ENCODE measurements at regions not wholly inside any gene's neighbourhood (a gene's known extent, or its start where the extent isn't known, plus 50 kb on each side); places are given as distances from the start of the nearest gene placed in this dataset.

- Mint-ChIP-seq H3K27me3 (peaks cover 8% of the 10 kb centered on the region), H3K9me3 (no peaks in the 10 kb centered on the region), H3K27ac (no peak overlapping the region), H3K4me3 (no peak overlapping the region), H3K4me1 (no peaks in the 10 kb centered on the region), H3K36me3 (ENCODE audit: low read depth) (no peaks in the 10 kb centered on the region)
- CTCF ChIA-PET, result no interaction called here
- POLR2A ChIA-PET, result no interaction called here
- no peak for DNase-seq
These were observed 140.6 kb upstream of the ARX start for GRCh38 chrX:25156323-25156722.

DNA sequence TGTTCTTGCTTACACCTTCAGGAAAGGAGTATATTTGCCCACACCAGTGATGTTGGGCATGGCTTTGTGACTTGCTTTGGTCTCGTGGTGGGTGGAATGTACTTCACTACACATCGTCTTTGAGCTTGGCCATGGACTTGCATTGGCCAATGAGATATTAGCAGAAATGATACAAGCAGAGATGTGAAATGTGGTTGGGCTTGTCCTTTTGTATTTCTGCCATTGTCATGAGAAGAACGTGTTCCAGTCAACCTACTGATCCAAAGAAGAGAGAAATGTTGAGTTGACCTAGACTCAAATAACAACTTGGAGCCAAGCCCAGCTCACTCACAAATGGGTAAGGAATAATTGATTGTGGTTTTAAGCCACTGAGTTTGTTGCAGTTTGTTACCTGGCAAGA, 138.4 kb upstream of the ARX start:
- H3K4me3 Mint-ChIP-seq, result no peak overlapping the region
- ChIA-PET POLR2A (no interaction called here), CTCF (no interaction called here)
- peaks cover 8% of the 10 kb centered on the region for H3K27me3 Mint-ChIP-seq
- H3K4me1 Mint-ChIP-seq, result no peaks in the 10 kb centered on the region
- H3K27ac Mint-ChIP-seq, result no peak overlapping the region
- H3K36me3 Mint-ChIP-seq (ENCODE audit: low read depth), result no peaks in the 10 kb centered on the region
- no peak for DNase-seq
- no peaks in the 10 kb centered on the region for H3K9me3 Mint-ChIP-seq

- CTCF ChIA-PET, result interaction anchor here (1.0 kb wide), 1 partner anchor 12 kb away, joined by 3 read pairs; no protein-coding TSS in a partner anchor
- H3K36me3 Mint-ChIP-seq (ENCODE audit: low read depth), result no peaks in the 10 kb centered on the region
- H3K27me3 Mint-ChIP-seq, result peaks cover 5% of the 10 kb centered on the region
- H3K27ac Mint-ChIP-seq, result no peak overlapping the region
- H3K4me3 Mint-ChIP-seq, result no peak overlapping the region
- H3K4me1 Mint-ChIP-seq, result no peaks in the 10 kb centered on the region
- H3K9me3 Mint-ChIP-seq, result no peaks in the 10 kb centered on the region
- DNase-seq, result no peak
- POLR2A ChIA-PET, result no interaction called here
These were observed 136.0 kb upstream of the ARX start for GRCh38 chrX:25151749-25152148.

DNA sequence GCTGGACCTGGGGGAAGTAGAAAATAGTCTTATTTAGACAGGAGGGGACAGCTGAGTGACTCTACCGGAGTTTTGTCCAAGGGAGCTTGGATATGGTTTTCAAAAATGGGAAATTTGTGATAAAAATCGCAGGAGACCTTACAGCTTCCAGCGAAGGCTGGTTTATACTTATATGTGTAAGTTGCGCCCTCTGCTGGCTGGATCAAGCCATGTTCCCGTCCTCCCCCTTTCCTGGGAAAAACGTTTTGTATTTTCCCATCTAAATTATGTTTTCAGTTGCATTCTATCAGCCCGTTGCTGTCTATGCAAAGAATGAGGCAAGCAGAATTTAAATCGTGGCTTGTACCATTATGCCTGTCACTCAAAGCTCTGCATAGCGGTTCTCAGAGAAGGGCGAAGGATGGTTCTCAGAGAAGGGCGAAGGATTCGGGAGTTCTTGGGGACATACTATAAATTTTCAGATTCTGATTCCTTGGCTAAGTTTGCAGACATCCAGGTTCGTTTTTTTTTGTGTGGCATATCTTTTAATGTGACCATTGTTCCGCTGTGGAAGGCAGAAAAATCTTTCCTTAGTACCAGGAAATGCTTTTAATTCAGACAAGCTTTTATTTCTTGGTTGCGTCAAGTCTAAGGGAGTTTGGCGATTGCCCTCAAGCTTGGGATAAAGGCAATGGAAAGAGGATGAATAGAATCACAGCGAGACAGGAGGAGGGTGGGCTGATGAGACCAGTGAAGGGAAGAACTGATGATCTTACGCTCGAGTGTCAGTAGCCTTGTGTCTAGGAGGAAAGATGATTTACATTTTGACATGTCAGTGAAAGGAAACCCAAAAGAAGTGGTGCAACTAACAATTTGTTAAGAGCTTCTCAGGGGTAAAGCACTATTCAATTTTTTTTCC, 128.5 kb upstream of the ARX start:
- POLR2A ChIA-PET, result no interaction called here

DNA sequence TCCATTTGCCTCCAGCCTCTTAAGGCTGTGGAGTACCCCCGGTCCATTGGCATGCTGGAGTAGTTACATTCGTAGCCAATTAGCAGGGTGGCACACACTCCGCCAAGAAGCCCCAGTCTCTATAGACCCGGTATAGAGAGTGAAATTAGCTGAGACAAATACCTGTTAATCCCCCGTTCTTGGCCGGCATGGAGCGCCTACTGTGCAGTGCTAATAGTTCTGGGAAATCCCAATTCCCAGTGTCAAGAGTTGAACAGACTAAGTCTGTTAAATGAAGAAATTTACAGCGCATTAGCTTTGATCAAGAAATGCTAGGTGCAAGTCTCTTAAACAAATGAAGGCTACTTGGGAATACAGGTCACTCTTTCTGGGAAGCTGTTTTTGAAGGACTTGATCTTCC, 127.8 kb upstream of the ARX start:
- Mint-ChIP-seq H3K36me3 (ENCODE audit: low read depth) (no peaks in the 10 kb centered on the region), H3K4me3 (no peak overlapping the region), H3K27ac (no peak overlapping the region), H3K4me1 (no peaks in the 10 kb centered on the region), H3K27me3 (peaks cover 24% of the 10 kb centered on the region), H3K9me3 (no peaks in the 10 kb centered on the region)
- no peak for DNase-seq
- ChIA-PET POLR2A (no interaction called here), CTCF (interaction anchor here (1.1 to 1.3 kb wide), 2 partner anchors 115 to 304 kb away, joined by 3 read pairs; no protein-coding TSS in a partner anchor)

More for the DNA sequence above, 128.5 kb upstream of the ARX start:
- no peaks in the 10 kb centered on the region for H3K9me3 Mint-ChIP-seq
- CTCF ChIA-PET, result interaction anchor here (0.6 to 1.3 kb wide), 3 partner anchors 116 to 774 kb away, joined by 3 read pairs; no protein-coding TSS in a partner anchor
- H3K27me3 Mint-ChIP-seq, result peaks cover 22% of the 10 kb centered on the region
- H3K27ac Mint-ChIP-seq, result no peak overlapping the region
- peak; percentile 33 for DNase-seq
- no peaks in the 10 kb centered on the region for H3K4me1 Mint-ChIP-seq
- H3K36me3 Mint-ChIP-seq (ENCODE audit: low read depth), result no peaks in the 10 kb centered on the region
- H3K4me3 Mint-ChIP-seq, result no peak overlapping the region

GRCh38 chrX:25141684-25142083, 125.9 kb upstream of the ARX start:
- no peak for DNase-seq

DNA sequence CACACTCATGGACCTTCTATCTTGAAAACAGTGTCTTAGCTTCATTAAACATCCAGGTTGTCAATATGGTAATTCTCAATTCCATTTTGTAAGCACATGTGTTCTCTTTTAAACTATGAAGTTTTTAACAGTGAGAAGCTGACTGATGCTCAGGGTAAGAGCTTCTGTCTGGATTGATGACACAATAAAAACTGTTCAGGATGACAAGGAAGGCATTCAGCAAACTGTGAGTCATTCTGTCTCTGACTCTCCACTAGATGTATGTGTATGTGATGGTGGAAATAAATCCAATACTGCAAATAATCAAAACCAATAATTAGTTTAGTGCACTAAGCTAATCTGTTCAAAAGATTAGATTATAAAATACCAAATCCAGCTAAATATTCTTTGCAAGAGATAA, 115.3 kb upstream of the ARX start:
- POLR2A ChIA-PET, result no interaction called here
- no peak for DNase-seq
- Mint-ChIP-seq H3K36me3 (ENCODE audit: low read depth) (no peaks in the 10 kb centered on the region), H3K27ac (no peak overlapping the region), H3K4me1 (no peaks in the 10 kb centered on the region), H3K27me3 (peaks cover 12% of the 10 kb centered on the region), H3K9me3 (no peaks in the 10 kb centered on the region), H3K4me3 (no peak overlapping the region)
- CTCF ChIA-PET, result no interaction called here

More at GRCh38 chrX:25141684-25142083, 125.9 kb upstream of the ARX start:
- H3K27ac Mint-ChIP-seq, result no peak overlapping the region
- ChIA-PET CTCF (no interaction called here), POLR2A (no interaction called here)
- H3K4me3 Mint-ChIP-seq, result no peak overlapping the region
- H3K4me1 Mint-ChIP-seq, result no peaks in the 10 kb centered on the region
- H3K9me3 Mint-ChIP-seq, result no peaks in the 10 kb centered on the region
- no peaks in the 10 kb centered on the region for H3K36me3 Mint-ChIP-seq (ENCODE audit: low read depth)
- H3K27me3 Mint-ChIP-seq, result peaks cover 23% of the 10 kb centered on the region

GRCh38 chrX:25130619-25131018, 114.9 kb upstream of the ARX start:
- H3K36me3 Mint-ChIP-seq (ENCODE audit: low read depth), result no peaks in the 10 kb centered on the region
- H3K27me3 Mint-ChIP-seq, result peaks cover 11% of the 10 kb centered on the region
- no peaks in the 10 kb centered on the region for H3K9me3 Mint-ChIP-seq
- no peak for DNase-seq
- CTCF ChIA-PET, result no interaction called here
- no peak overlapping the region for H3K4me3 Mint-ChIP-seq
- H3K27ac Mint-ChIP-seq, result no peak overlapping the region
- POLR2A ChIA-PET, result no interaction called here
- no peaks in the 10 kb centered on the region for H3K4me1 Mint-ChIP-seq

DNA sequence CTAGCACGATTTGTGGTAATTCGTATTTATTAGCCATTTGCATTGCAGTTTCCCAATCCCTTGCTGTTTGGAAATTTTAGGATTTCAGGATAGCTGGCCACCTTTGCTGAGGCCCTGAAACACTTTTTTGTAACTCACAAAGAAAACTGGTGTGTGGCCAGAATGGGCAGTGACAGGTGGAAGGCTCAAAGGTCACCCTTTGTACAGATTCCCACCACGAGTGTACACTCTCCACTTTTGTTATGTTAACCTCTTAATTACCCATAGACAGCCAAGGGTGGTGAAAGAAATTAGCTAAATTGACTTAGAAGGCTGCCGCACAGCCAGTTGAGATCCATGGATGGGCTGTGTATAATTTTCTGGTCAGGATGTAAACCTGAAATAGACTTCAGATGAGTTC, 109.7 kb upstream of the ARX start:
- ChIA-PET POLR2A (no interaction called here), CTCF (no interaction called here)
- H3K36me3 Mint-ChIP-seq (ENCODE audit: low read depth), result no peaks in the 10 kb centered on the region

GRCh38 chrX:25124391-25124790, 108.6 kb upstream of the ARX start:
- H3K4me3 Mint-ChIP-seq, result no peak overlapping the region
- ChIA-PET CTCF (no interaction called here), POLR2A (no interaction called here)
- H3K27ac Mint-ChIP-seq, result no peak overlapping the region
- H3K4me1 Mint-ChIP-seq, result no peaks in the 10 kb centered on the region
- H3K27me3 Mint-ChIP-seq, result peaks cover 8% of the 10 kb centered on the region
- no peak for DNase-seq
- H3K9me3 Mint-ChIP-seq, result no peaks in the 10 kb centered on the region
- H3K36me3 Mint-ChIP-seq (ENCODE audit: low read depth), result no peaks in the 10 kb centered on the region

More for the DNA sequence above, 109.7 kb upstream of the ARX start:
- peaks cover 8% of the 10 kb centered on the region for H3K27me3 Mint-ChIP-seq
- no peak for DNase-seq
- H3K4me1 Mint-ChIP-seq, result no peaks in the 10 kb centered on the region
- H3K4me3 Mint-ChIP-seq, result no peak overlapping the region
- no peaks in the 10 kb centered on the region for H3K9me3 Mint-ChIP-seq
- H3K27ac Mint-ChIP-seq, result no peak overlapping the region

DNA sequence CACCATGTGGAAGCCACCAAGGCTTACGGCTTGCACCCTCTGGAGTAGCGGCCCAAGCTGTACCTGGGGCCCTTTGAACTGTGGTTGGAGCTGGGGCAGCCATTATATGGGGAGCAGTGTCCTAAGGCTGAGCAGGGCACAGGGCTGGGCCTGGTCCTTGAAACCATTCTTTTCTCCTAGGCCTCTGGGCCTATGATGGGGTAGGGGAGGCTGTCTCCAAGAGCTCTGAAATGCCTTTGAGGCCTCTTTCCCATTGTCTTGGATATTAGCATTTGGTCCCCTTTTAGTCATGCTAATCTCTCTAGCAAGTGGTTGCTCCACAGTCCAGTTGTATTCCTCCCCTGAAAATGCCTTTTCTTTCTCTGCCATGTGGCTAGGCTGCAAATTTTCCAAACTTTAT, 96.4 kb upstream of the ARX start:
- Mint-ChIP-seq H3K27ac (no peak overlapping the region), H3K4me1 (no peaks in the 10 kb centered on the region), H3K4me3 (no peak overlapping the region), H3K36me3 (ENCODE audit: low read depth) (no peaks in the 10 kb centered on the region), H3K27me3 (no peaks in the 10 kb centered on the region), H3K9me3 (no peaks in the 10 kb centered on the region)
- no peak for DNase-seq
- ChIA-PET CTCF (no interaction called here), POLR2A (no interaction called here)

DNA sequence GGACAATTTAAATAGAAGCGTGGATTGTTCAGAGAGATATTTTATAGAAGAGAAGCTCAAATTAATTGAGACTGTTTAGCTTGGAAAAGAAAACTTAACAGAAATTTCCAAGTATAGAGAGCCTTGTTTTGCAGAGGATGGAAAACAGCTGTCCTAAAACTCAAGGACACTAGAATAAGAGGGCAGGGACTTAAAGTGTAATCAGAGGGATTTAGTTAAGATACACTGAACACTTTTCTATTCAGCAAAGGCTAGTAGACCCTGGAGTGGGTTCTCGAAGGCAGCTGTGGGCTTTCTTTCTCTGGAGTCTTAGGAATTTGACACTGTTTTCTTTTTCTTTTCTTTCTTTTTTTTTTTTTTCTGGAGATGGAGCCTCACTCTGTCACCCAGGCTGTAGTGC, 92.7 kb upstream of the ARX start:
- CTCF ChIA-PET, result no interaction called here
- Mint-ChIP-seq H3K27ac (no peak overlapping the region), H3K4me3 (no peak overlapping the region), H3K9me3 (no peaks in the 10 kb centered on the region), H3K27me3 (no peaks in the 10 kb centered on the region), H3K4me1 (no peaks in the 10 kb centered on the region), H3K36me3 (ENCODE audit: low read depth) (no peaks in the 10 kb centered on the region)
- no peak for DNase-seq
- POLR2A ChIA-PET, result no interaction called here

DNA sequence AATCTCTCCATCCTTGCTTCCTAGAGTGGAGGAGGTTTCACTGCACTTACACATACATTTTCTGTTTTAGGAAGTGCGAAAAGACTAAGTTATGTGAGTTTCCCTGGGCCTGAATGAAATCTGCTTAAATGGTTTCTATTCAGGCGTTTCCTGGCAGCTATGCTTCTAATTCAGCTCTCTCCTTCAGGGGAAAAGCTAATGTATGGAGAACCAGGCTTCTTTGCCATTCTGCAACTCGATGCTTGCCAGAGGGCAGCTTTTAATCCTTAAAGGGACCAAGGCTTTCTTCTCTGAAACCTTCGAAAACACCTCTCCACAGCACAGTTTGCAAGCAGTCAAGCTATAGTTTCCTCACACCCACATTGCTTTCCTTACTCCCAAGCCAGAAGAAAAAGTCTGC, 89.5 kb upstream of the ARX start:
- ChIA-PET POLR2A (no interaction called here), CTCF (no interaction called here)
- peaks cover 2% of the 10 kb centered on the region for H3K27me3 Mint-ChIP-seq

GRCh38 chrX:25096522-25097045, 80.8 kb upstream of the ARX start:
- POLR2A ChIA-PET, result no interaction called here
- no peak overlapping the region for H3K4me3 Mint-ChIP-seq
- CTCF ChIA-PET, result no interaction called here
- no peaks in the 10 kb centered on the region for H3K36me3 Mint-ChIP-seq (ENCODE audit: low read depth)
- H3K9me3 Mint-ChIP-seq, result no peaks in the 10 kb centered on the region
- H3K27me3 Mint-ChIP-seq, result peaks cover 9% of the 10 kb centered on the region
- no peak for DNase-seq
- H3K4me1 Mint-ChIP-seq, result no peaks in the 10 kb centered on the region
- no peak overlapping the region for H3K27ac Mint-ChIP-seq

More for the DNA sequence above, 89.5 kb upstream of the ARX start:
- no peak for DNase-seq
- Mint-ChIP-seq H3K4me1 (no peaks in the 10 kb centered on the region), H3K27ac (no peak overlapping the region), H3K4me3 (no peak overlapping the region), H3K36me3 (ENCODE audit: low read depth) (no peaks in the 10 kb centered on the region), H3K9me3 (no peaks in the 10 kb centered on the region)
